Hepatocyte (in vitro differentiated cells): ENCODE measurements at regions not wholly inside any gene's neighbourhood (a gene's known extent, or its start where the extent isn't known, plus 50 kb on each side); places are given as distances from the start of the nearest gene placed in this dataset.

Experiments used
- DNase-seq: peaks from one replicate; pipeline ENCODE4 v3.0.0-alpha.2; 2016; ENCODE audit warnings: low spot score
- H2AFZ ChIP-seq: fragments of 200-600 bp; sonication (generic); 2 replicates; pipeline ENCODE4 v1.6.0; 2016; ENCODE audit warnings: antibody characterized with exemption, mild to moderate bottlenecking
- H3K27ac ChIP-seq: fragments of 200-600 bp; sonication (generic); 2 replicates; pipeline ENCODE4 v1.5.1; 2016; ENCODE audit warnings: mild to moderate bottlenecking
- H3K27me3 ChIP-seq: fragments of 200-600 bp; sonication (generic); 2 replicates; pipeline ENCODE4 v1.6.1; 2016
- H3K36me3 ChIP-seq: fragments of 200-600 bp; sonication (generic); replicated peaks from 2 replicates; pipeline ENCODE4 v1.5.1; 2016; ENCODE audit warnings: low read depth; ENCODE audit not compliant: insufficient read depth
- H3K4me1 ChIP-seq: fragments of 200-600 bp; sonication (generic); 2 replicates; pipeline ENCODE4 v1.5.1; 2016; ENCODE audit warnings: mild to moderate bottlenecking, moderate library complexity; ENCODE audit not compliant: insufficient read depth
- H3K4me2 ChIP-seq: fragments of 200-600 bp; sonication (generic); 2 replicates; pipeline ENCODE4 v1.6.0; 2016
- H3K4me3 ChIP-seq: fragments of 200-600 bp; sonication (generic); 2 replicates; pipeline ENCODE4 v1.5.1; 2016; ENCODE audit warnings: mild to moderate bottlenecking
- H3K79me2 ChIP-seq: fragments of 200-600 bp; sonication (generic); 2 replicates; pipeline ENCODE4 v1.6.0; 2017; ENCODE audit warnings: mild to moderate bottlenecking
- H3K9me2 ChIP-seq: fragments of 200-600 bp; sonication (generic); replicated peaks from 2 replicates; pipeline ENCODE4 v1.6.0; 2017; ENCODE audit warnings: mild to moderate bottlenecking; ENCODE audit not compliant: insufficient read depth
- H3K9me3 ChIP-seq: fragments of 200-600 bp; sonication (generic); 2 replicates; pipeline ENCODE4 v1.5.1; 2016; ENCODE audit warnings: low read depth, mild to moderate bottlenecking
- H4K20me1 ChIP-seq: fragments of 200-600 bp; sonication (generic); 2 replicates; pipeline ENCODE4 v1.6.0; 2016; ENCODE audit warnings: mild to moderate bottlenecking; ENCODE audit not compliant: insufficient read depth, poor library complexity, severe bottlenecking
- CTCF ChIP-seq: fragments of 200-600 bp; sonication (generic); IDR thresholded peaks from 2 replicates; pipeline ENCODE4 v1.5.1; 2016; ENCODE audit warnings: antibody characterized with exemption, mild to moderate bottlenecking; ENCODE audit not compliant: poor library complexity
- EZH2 ChIP-seq: fragments of 200-600 bp; sonication (generic); IDR thresholded peaks from 2 replicates; pipeline ENCODE4 v1.6.1; 2016; ENCODE audit warnings: antibody characterized with exemption, mild to moderate bottlenecking, borderline replicate concordance
- EZH2phosphoT487 ChIP-seq: fragments of 200-600 bp; sonication (generic); IDR thresholded peaks from one replicate; pipeline ENCODE4 v1.6.1; 2018; ENCODE audit warnings: antibody characterized with exemption, mild to moderate bottlenecking, low read depth, moderate library complexity; ENCODE audit not compliant: unreplicated experiment, severe bottlenecking
- WGBS: methylation state at CpG from one replicate; pipeline ENCODE4 v1.1.6; 2016; ENCODE audit warnings: low lambda C conversion rate; ENCODE audit errors: missing lambda C conversion rate; 5-methylcytosine and 5-hydroxymethylcytosine counted together

- 38% methylated on average over 2 of the region's 2 CpGs for WGBS
- H3K4me3 ChIP-seq, result no peak overlapping the region
- H4K20me1 ChIP-seq, result no peaks in the 10 kb centered on the region
- no peaks in the 10 kb centered on the region for H3K27me3 ChIP-seq
- H3K4me1 ChIP-seq, result no peaks in the 10 kb centered on the region
- H3K79me2 ChIP-seq, result no peaks in the 10 kb centered on the region
- no peaks in the 10 kb centered on the region for H3K9me3 ChIP-seq
- no peaks in the 10 kb centered on the region for H3K36me3 ChIP-seq
- TF ChIP-seq EZH2phosphoT487 (no peak), CTCF (no peak), EZH2 (no peak)
- H3K27ac ChIP-seq, result peak overlapping the region; percentile 86
- no peak overlapping the region for H2AFZ ChIP-seq
- peak; percentile 56 for DNase-seq
- H3K4me2 ChIP-seq, result peak overlapping the region; percentile 32
- no peaks in the 10 kb centered on the region for H3K9me2 ChIP-seq
These were observed 180.5 kb downstream of the PIK3R1 start for GRCh38 chr5:68395926-68396511.

DNA sequence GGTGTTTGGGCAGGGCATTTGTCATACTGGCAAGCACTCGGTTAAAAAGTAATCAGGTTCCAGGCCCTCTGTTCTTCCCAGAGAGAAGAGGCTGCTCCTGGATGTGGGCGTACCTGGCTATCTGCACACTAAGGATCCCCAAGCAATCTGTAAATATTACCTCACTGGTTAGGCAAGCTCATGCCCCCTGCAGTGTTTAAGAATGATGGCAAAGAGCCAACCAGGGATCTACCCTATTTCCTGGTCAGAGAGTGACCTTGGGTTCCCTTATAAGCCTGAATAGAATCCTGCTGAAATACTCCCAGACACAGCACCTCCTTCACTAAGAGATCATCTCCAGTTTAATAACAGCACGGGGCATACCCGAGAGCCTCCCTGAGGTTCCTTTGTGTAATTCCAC is 181.2 kb downstream of the PIK3R1 start:
- peak overlapping the region; percentile 32 for H3K4me2 ChIP-seq
- H3K36me3 ChIP-seq, result no peaks in the 10 kb centered on the region
- peak overlapping the region; percentile 86 for H3K27ac ChIP-seq
- no peak for TF ChIP-seq EZH2
- TF ChIP-seq EZH2phosphoT487, result no peak
- no peak for TF ChIP-seq CTCF
- 46% methylated on average over 4 of the region's 4 CpGs for WGBS
- peak; percentile 88 for DNase-seq
- H3K9me2 ChIP-seq, result no peaks in the 10 kb centered on the region
- no peak overlapping the region for H2AFZ ChIP-seq
- H4K20me1 ChIP-seq, result no peaks in the 10 kb centered on the region
- H3K4me3 ChIP-seq, result no peak overlapping the region
- H3K79me2 ChIP-seq, result no peaks in the 10 kb centered on the region
- no peaks in the 10 kb centered on the region for H3K4me1 ChIP-seq
- H3K9me3 ChIP-seq, result no peaks in the 10 kb centered on the region
- H3K27me3 ChIP-seq, result no peaks in the 10 kb centered on the region

- DNase-seq, result no peak
- H3K79me2 ChIP-seq, result no peaks in the 10 kb centered on the region
- no peaks in the 10 kb centered on the region for H4K20me1 ChIP-seq
- no peak overlapping the region for H2AFZ ChIP-seq
- H3K9me3 ChIP-seq, result no peaks in the 10 kb centered on the region
- 89% methylated on average over 1 of the region's 1 CpG for WGBS
- H3K27ac ChIP-seq, result no peak overlapping the region
- H3K27me3 ChIP-seq, result no peaks in the 10 kb centered on the region
- H3K9me2 ChIP-seq, result no peaks in the 10 kb centered on the region
- H3K36me3 ChIP-seq, result no peaks in the 10 kb centered on the region
- H3K4me3 ChIP-seq, result no peak overlapping the region
- no peaks in the 10 kb centered on the region for H3K4me1 ChIP-seq
- TF ChIP-seq EZH2, result no peak
- no peak for TF ChIP-seq EZH2phosphoT487
- no peak for TF ChIP-seq CTCF
- no peak overlapping the region for H3K4me2 ChIP-seq
These were observed 182.7 kb downstream of the PIK3R1 start for GRCh38 chr5:68398146-68398812.
